SK-N-SH (cell line): ENCODE measurements at regions not wholly inside any gene's neighbourhood (a gene's known extent, or its start where the extent isn't known, plus 50 kb on each side); places are given as distances from the start of the nearest gene placed in this dataset.

Source experiments
- CTCF ChIA-PET: fragments of 300-600, 350-600 bp; formaldehyde crosslinking; extraction: SDS; loops from one replicate; lab custom pipeline; 2021; lab: Yijun Ruan, JAX
- POLR2A ChIA-PET: fragments of 350-600 bp; sonication (Branson Sonifier 250); formaldehyde crosslinking; extraction: SDS; loops from one replicate; lab custom pipeline; 2020; ENCODE audit warnings: antibody characterized with exemption, inconsistent platforms; lab: Yijun Ruan, JAX
- DNase-seq: peaks from one replicate; pipeline ENCODE4 v3.0.0; 2012
- H2AFZ ChIP-seq: fragments of 200-600 bp; sonication (generic); 2 replicates; pipeline ENCODE4 v1.8.1; 2016; ENCODE audit warnings: antibody characterized with exemption, mild to moderate bottlenecking, low read depth
- H3F3A ChIP-seq: fragments of 200-600 bp; sonication (generic); replicated peaks from 2 replicates; pipeline ENCODE3; 2016; ENCODE audit warnings: antibody characterized with exemption, mild to moderate bottlenecking; ENCODE audit not compliant: insufficient read depth
- H3K27ac ChIP-seq, 2 experiments: fragments of 200-500 bp in 1 of 2; fragments of 200-600 bp in 1 of 2; sonication (Bioruptor generic) in 1 of 2; sonication (generic), shearing (Covaris generic) in 1 of 2; 2 replicates each; pipeline versions ENCODE4 v1.5.1 to v1.6.1; 2014 to 2016; ENCODE audit warnings: low read depth in 2 of 2, inconsistent platforms in 1 of 2, low read length in 1 of 2, mild to moderate bottlenecking in 1 of 2, mixed read lengths in 1 of 2
- H3K27me3 ChIP-seq: fragments of 200-600 bp; sonication (generic), shearing (Covaris generic); 2 replicates; pipeline ENCODE4 v1.6.1; 2016; ENCODE audit warnings: mixed run types; ENCODE audit not compliant: insufficient read depth
- H3K36me3 ChIP-seq, 2 experiments: fragments of 200-500 bp in 1 of 2; fragments of 200-600 bp in 1 of 2; sonication (Bioruptor generic) in 1 of 2; sonication (generic) in 1 of 2; replicated peaks in 1 of 2; 2 replicates each; pipeline versions ENCODE3 to v1.5.1; 2014 to 2016; ENCODE audit warnings: low read length in 1 of 2, mild to moderate bottlenecking in 1 of 2; ENCODE audit not compliant: insufficient read depth in 2 of 2, control insufficient read depth in 1 of 2
- H3K4me1 ChIP-seq, 2 experiments: fragments of 200-500 bp in 1 of 2; fragments of 200-600 bp in 1 of 2; sonication (Bioruptor generic) in 1 of 2; sonication (generic), shearing (Covaris generic) in 1 of 2; 2 replicates each; pipeline versions ENCODE4 v1.5.1 to v1.6.1; 2014 to 2016; ENCODE audit warnings: low read depth in 1 of 2, low read length in 1 of 2, mixed run types in 1 of 2; ENCODE audit not compliant: insufficient read depth in 2 of 2, control insufficient read depth in 1 of 2
- H3K4me2 ChIP-seq: fragments of 200-600 bp; sonication (generic), shearing (Covaris generic); 2 replicates; pipeline ENCODE4 v1.6.1; 2017; ENCODE audit warnings: mixed run types
- H3K4me3 ChIP-seq, 2 experiments: fragments of 200-500 bp in 1 of 2; fragments of 200-600 bp in 1 of 2; sonication (Bioruptor generic) in 1 of 2; sonication (generic), shearing (Covaris generic) in 1 of 2; 2 replicates each; pipeline versions ENCODE4 v1.5.1 to v1.8.1; 2014 to 2016; ENCODE audit warnings: low read depth in 2 of 2, inconsistent platforms in 1 of 2, low read length in 1 of 2, mild to moderate bottlenecking in 1 of 2, mixed read lengths in 1 of 2, moderate library complexity in 1 of 2
- H3K79me2 ChIP-seq: fragments of 200-600 bp; sonication (generic); 2 replicates; pipeline ENCODE4 v1.8.1; 2017; ENCODE audit warnings: mild to moderate bottlenecking; ENCODE audit not compliant: insufficient read depth
- H3K9ac ChIP-seq: fragments of 200-600 bp; sonication (generic); 2 replicates; pipeline ENCODE4 v1.6.1; 2017; ENCODE audit warnings: mixed run types
- H3K9me2 ChIP-seq: fragments of 200-600 bp; sonication (generic); 2 replicates; pipeline ENCODE4 v1.6.1; 2017; ENCODE audit warnings: mixed run types
- H3K9me3 ChIP-seq: fragments of 200-600 bp; sonication (generic); 2 replicates; pipeline ENCODE4 v1.6.1; 2017; ENCODE audit warnings: mixed run types, mild to moderate bottlenecking, moderate library complexity
- H4K20me1 ChIP-seq: fragments of 200-600 bp; sonication (generic); 2 replicates; pipeline ENCODE4 v1.6.1; 2017; ENCODE audit warnings: mild to moderate bottlenecking, mixed run types; ENCODE audit not compliant: insufficient read depth
- CTCF ChIP-seq: fragments of 200-600 bp; sonication (generic); IDR thresholded peaks from 2 replicates; pipeline ENCODE4 v1.6.1; 2017; ENCODE audit warnings: antibody characterized with exemption, mild to moderate bottlenecking, moderate library complexity
- ELF1 ChIP-seq: IDR thresholded peaks from 2 replicates; pipeline ENCODE4 v1.4.0; 2012
- EP300 ChIP-seq, 2 experiments: IDR thresholded peaks; 2 replicates each; pipeline versions ENCODE4 v1.4.0 to v1.6.1; 2012; ENCODE audit warnings: borderline replicate concordance in 1 of 2, low read depth in 1 of 2, low read length in 1 of 2
- EZH2phosphoT487 ChIP-seq: fragments of 200-600 bp; sonication (generic); IDR thresholded peaks from 2 replicates; pipeline ENCODE4 v1.6.1; 2017; ENCODE audit warnings: low read depth, mixed run types, mild to moderate bottlenecking, antibody characterized with exemption, moderate library complexity, borderline replicate concordance
- FOSL2 ChIP-seq: IDR thresholded peaks from 2 replicates; pipeline ENCODE4 v1.4.0; 2012; ENCODE audit warnings: low read depth, mild to moderate bottlenecking, moderate library complexity, borderline replicate concordance
- FOXM1 ChIP-seq: IDR thresholded peaks from 2 replicates; pipeline ENCODE4 v1.4.0; 2012; ENCODE audit warnings: low read depth, mild to moderate bottlenecking
- GATA2 ChIP-seq: sonication (generic); formaldehyde crosslinking; IDR thresholded peaks from 2 replicates; pipeline ENCODE4 v1.5.0; 2020; ENCODE audit warnings: mild to moderate bottlenecking, missing genetic modification reagents
- JUND ChIP-seq: IDR thresholded peaks from 2 replicates; pipeline ENCODE4 v1.4.0; 2012
- MAX ChIP-seq: IDR thresholded peaks from 2 replicates; pipeline ENCODE4 v1.4.0; 2012; ENCODE audit warnings: low read depth
- MEF2A ChIP-seq: IDR thresholded peaks from 2 replicates; pipeline ENCODE4 v1.4.0; 2012; ENCODE audit warnings: low read depth, borderline replicate concordance
- MXI1 ChIP-seq: IDR thresholded peaks from 2 replicates; pipeline ENCODE4 v1.6.1; 2012; ENCODE audit warnings: mild to moderate bottlenecking, low read depth, low read length, improper control_type of control experiment
- NFIC ChIP-seq: IDR thresholded peaks from 2 replicates; pipeline ENCODE4 v1.4.0; 2012; ENCODE audit warnings: borderline replicate concordance
- PBX3 ChIP-seq: IDR thresholded peaks from 2 replicates; pipeline ENCODE4; 2012
- REST ChIP-seq: IDR thresholded peaks from 2 replicates; pipeline ENCODE4 v1.6.1; 2012; ENCODE audit warnings: mild to moderate bottlenecking, low read depth, low read length, moderate library complexity
- RXRA ChIP-seq: IDR thresholded peaks from 2 replicates; pipeline ENCODE4 v1.4.0; 2012; ENCODE audit warnings: low read depth, mild to moderate bottlenecking, borderline replicate concordance
- TAF1 ChIP-seq: IDR thresholded peaks from 2 replicates; pipeline ENCODE4 v1.6.1; 2012; ENCODE audit warnings: low read depth, mild to moderate bottlenecking, low read length, moderate library complexity, borderline replicate concordance
- YY1 ChIP-seq: IDR thresholded peaks from 2 replicates; pipeline ENCODE4 v1.4.0; 2012; ENCODE audit warnings: low read depth, mild to moderate bottlenecking
- WGBS: methylation state at CpG from one replicate; pipeline ENCODE4 v1.1.6; 2017; ENCODE audit warnings: low lambda C conversion rate; 5-methylcytosine and 5-hydroxymethylcytosine counted together
- TF ChIP-seq, protein P1 (sequence below): IDR thresholded peaks from 2 replicates; pipeline ENCODE4 v1.4.0; 2012; ENCODE audit warnings: low read depth, borderline replicate concordance
- TF ChIP-seq, protein P2 (sequence below): IDR thresholded peaks from 2 replicates; pipeline ENCODE4 v1.4.0; 2012; ENCODE audit warnings: low read depth, borderline replicate concordance
- TF ChIP-seq, protein P3 (sequence below): fragments of 150-350 bp; IDR thresholded peaks from 2 replicates; pipeline ENCODE4 v1.6.1; 2016; ENCODE audit warnings: mild to moderate bottlenecking, low read depth, low read length

GRCh38 chr7:49091519-49091918, 167.2 kb downstream of the CDC14C start:
- Histone ChIP-seq H3K79me2 (no peaks in the 10 kb centered on the region), H3K4me3 (no peak overlapping the region), H4K20me1 (no peaks in the 10 kb centered on the region), H3K9me3 (no peaks in the 10 kb centered on the region; the same call in 1 of the 2 replicates), H2AFZ (no peak overlapping the region; the same call in 1 of the 2 replicates), H3K36me3 (no peaks in the 10 kb centered on the region), H3K4me2 (no peak overlapping the region), H3K9me2 (no peaks in the 10 kb centered on the region), H3K4me1 (no peaks in the 10 kb centered on the region), H3F3A (no peaks in the 10 kb centered on the region), H3K27me3 (no peaks in the 10 kb centered on the region)
- POLR2A ChIA-PET = no interaction called here
- TF ChIP-seq, protein P1, sequence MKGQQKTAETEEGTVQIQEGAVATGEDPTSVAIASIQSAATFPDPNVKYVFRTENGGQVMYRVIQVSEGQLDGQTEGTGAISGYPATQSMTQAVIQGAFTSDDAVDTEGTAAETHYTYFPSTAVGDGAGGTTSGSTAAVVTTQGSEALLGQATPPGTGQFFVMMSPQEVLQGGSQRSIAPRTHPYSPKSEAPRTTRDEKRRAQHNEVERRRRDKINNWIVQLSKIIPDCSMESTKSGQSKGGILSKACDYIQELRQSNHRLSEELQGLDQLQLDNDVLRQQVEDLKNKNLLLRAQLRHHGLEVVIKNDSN = no peak
- no peak for TF ChIP-seq GATA2 (CRISPR knock-in tag)
- no peak for TF ChIP-seq MEF2A
- TF ChIP-seq REST = no peak
- TF ChIP-seq FOXM1 = no peak
- TF ChIP-seq, protein P2, sequence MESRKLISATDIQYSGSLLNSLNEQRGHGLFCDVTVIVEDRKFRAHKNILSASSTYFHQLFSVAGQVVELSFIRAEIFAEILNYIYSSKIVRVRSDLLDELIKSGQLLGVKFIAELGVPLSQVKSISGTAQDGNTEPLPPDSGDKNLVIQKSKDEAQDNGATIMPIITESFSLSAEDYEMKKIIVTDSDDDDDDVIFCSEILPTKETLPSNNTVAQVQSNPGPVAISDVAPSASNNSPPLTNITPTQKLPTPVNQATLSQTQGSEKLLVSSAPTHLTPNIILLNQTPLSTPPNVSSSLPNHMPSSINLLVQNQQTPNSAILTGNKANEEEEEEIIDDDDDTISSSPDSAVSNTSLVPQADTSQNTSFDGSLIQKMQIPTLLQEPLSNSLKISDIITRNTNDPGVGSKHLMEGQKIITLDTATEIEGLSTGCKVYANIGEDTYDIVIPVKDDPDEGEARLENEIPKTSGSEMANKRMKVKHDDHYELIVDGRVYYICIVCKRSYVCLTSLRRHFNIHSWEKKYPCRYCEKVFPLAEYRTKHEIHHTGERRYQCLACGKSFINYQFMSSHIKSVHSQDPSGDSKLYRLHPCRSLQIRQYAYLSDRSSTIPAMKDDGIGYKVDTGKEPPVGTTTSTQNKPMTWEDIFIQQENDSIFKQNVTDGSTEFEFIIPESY = no peak
- no peak for TF ChIP-seq EZH2phosphoT487
- TF ChIP-seq YY1 = no peak
- TF ChIP-seq NFIC = no peak
- TF ChIP-seq, protein P3, sequence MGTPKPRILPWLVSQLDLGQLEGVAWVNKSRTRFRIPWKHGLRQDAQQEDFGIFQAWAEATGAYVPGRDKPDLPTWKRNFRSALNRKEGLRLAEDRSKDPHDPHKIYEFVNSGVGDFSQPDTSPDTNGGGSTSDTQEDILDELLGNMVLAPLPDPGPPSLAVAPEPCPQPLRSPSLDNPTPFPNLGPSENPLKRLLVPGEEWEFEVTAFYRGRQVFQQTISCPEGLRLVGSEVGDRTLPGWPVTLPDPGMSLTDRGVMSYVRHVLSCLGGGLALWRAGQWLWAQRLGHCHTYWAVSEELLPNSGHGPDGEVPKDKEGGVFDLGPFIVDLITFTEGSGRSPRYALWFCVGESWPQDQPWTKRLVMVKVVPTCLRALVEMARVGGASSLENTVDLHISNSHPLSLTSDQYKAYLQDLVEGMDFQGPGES = no peak
- no peak for TF ChIP-seq RXRA
- TF ChIP-seq ELF1 = no peak
- TF ChIP-seq TAF1 = no peak
- TF ChIP-seq MXI1 = no peak
- TF ChIP-seq PBX3 = no peak
- no peak for TF ChIP-seq EP300 (IDR thresholded peaks at IDR 0.05; ENCODE audit: borderline replicate concordance in 1 of 2, low read depth in 1 of 2, low read length in 1 of 2)
- TF ChIP-seq CTCF = no peak
- TF ChIP-seq JUND = no peak
- TF ChIP-seq FOSL2 = no peak
- no peak for TF ChIP-seq MAX
- TF ChIP-seq, all 33 proteins: peak for 0
- WGBS = 2% methylated on average over 2 of the region's 2 CpGs
- CTCF ChIA-PET = no interaction called here
- H3K9ac ChIP-seq = no peak overlapping the region
- DNase-seq = no peak
- no peak overlapping the region for H3K27ac ChIP-seq
